GM12872 (cell line): ENCODE measurements at regions not wholly inside any gene's neighbourhood (a gene's known extent, or its start where the extent isn't known, plus 50 kb on each side); places are given as distances from the start of the nearest gene placed in this dataset.

Experiments
- TF ChIP-seq, protein P1 (sequence below): IDR thresholded peaks from 3 replicates; pipeline ENCODE4 v1.5.1; 2011; ENCODE audit warnings: low read depth, mild to moderate bottlenecking, low read length, moderate library complexity; ENCODE audit not compliant: insufficient read depth

DNA sequence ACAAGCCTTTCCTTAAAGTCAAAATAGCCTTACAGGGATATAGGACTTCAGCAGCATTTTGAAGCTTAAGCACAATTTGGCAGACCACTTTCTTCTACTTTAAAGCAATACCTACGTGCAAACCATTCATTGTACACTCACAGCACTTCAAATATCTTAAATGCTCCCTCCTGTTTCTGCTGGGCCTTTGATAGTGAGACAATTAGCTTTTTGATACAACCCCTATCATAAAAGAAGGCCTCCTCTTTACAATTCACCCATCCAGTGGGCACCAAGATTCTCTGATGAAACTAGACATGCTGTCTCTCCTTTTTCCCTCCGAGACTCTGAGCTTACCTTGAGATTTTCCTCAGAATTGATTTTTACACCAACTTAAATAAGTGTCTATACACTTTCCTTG is 157.5 kb upstream of the FAR2 start:
- TF ChIP-seq, protein P1, sequence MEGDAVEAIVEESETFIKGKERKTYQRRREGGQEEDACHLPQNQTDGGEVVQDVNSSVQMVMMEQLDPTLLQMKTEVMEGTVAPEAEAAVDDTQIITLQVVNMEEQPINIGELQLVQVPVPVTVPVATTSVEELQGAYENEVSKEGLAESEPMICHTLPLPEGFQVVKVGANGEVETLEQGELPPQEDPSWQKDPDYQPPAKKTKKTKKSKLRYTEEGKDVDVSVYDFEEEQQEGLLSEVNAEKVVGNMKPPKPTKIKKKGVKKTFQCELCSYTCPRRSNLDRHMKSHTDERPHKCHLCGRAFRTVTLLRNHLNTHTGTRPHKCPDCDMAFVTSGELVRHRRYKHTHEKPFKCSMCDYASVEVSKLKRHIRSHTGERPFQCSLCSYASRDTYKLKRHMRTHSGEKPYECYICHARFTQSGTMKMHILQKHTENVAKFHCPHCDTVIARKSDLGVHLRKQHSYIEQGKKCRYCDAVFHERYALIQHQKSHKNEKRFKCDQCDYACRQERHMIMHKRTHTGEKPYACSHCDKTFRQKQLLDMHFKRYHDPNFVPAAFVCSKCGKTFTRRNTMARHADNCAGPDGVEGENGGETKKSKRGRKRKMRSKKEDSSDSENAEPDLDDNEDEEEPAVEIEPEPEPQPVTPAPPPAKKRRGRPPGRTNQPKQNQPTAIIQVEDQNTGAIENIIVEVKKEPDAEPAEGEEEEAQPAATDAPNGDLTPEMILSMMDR: no peak

DNA sequence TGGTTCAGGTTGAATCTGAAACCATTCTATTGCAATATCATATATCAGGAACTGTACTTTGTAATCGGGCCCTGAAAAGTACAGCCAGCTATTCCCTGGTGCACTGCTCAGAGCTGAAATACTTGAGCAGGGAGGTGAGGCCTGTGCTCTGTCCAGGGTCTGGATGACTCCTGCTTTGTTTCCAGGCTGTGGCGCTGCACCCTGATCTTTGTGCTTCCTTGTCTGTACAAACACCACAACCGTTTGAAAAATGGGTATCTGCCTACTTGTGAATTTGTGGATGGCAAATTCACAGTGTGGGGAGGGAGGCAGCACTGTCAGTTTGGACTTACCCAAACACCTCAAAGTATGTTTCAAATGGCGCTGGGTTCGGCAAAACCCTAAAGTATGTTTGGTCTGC is 155.4 kb upstream of the FAR2 start:
- TF ChIP-seq, protein P1: no peak

DNA sequence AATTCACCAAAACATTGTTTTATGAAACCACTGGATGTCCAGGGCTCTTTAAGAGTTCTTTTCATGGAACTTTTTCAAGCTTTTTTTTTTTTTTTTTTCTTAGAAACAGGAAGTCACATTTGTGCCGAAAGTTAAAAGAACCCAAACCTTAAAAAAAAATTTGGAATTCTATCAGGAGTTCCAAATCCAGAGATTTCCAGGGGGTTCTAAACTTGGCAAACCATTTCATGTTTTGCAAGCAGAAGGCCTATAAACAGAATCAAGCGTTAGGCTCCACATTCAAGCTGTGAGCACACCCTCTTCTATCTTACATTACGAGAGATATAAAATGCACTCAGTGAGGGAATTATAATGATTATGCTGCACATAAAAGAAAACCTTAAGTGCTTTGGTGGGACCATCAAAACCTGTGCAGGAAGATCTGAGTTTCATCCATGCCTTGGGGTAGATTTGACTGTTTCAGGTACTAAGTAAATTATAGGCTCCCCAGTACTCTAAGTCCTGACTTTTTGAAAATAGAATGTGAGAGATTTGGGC is 154.8 kb upstream of the FAR2 start:
- TF ChIP-seq, protein P1: no peak

DNA sequence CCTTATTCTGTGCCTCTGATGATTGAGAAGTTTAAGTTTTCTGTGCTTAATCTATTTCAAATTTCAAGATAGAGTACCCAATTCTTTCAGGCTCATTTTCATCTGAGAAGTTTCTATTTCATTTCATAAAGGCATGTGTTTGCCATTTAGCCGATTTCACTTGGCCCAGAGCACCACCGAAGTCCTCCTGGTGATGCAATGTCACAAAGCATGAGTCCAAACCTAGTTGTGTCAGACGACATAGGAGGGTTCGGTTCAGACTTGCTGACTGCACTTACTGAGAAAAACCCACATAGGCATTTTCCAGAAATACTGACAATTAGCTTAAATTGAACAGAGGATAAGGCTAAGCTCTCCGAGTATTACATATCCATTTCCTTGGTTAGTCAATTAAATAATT is 152.4 kb upstream of the FAR2 start:
- TF ChIP-seq, protein P1: no peak

DNA sequence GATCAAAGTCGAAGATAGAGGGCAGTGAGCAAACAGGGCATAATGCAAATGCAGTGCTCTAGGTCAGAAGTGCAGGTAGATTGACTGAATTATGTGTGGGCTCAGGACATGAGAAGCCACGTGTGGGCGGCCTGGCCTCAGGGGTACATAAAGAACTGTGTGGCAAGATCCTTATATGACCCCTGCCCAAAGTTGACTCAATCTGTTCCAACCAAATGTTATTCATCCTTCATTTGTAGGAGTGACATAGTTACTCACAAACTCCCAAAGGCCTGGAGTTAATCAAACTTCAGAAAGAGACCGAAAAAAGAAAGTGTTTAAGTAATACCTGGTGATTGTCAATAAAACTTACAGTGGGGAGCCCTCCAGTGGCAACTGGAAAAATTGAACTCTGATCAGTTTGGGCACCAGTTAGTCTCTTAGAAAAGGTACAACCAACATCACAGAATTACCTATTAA is 150.4 kb upstream of the FAR2 start:
- TF ChIP-seq, protein P1: peak; percentile 43; the same call in 2 of the 3 replicates

DNA sequence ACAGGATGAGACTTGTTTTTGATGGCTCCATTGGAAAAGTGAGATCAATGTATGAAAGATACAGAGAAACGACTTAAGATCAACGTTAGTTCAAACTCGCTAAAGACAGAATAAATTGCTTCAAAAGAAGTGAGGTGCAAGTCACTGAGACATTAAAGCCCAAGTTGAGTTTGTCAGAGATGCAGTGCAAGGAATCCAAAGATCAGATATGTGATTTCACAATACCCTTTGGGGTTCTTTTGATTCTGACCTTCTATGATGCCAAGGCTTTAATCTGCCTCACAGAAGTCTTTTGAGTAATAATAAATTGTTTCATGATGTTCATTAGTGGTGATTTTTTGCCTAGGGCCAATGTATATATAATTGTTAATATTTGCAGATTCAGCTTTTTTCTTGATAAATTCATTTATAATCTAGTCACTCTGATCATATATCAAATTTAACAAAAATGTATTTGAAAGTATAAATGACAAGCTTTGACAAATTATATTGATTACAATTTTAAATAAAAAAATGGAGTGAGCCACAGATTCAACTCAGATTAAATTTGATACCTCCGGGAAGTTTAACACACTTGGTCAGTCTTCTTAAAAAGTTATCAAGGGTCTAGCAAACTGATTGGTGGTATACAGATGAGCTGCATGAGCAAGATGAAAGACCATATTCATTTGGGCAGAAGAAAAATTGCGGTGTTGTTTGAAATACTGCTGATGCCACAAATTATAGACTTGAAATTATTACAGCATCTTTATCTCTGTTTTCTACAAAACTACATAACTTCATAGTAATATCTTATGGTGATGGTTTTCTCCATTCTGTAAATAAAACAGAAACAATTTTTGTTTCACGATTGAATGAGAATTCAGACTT is 144.8 kb upstream of the FAR2 start:
- TF ChIP-seq, protein P1: no peak

DNA sequence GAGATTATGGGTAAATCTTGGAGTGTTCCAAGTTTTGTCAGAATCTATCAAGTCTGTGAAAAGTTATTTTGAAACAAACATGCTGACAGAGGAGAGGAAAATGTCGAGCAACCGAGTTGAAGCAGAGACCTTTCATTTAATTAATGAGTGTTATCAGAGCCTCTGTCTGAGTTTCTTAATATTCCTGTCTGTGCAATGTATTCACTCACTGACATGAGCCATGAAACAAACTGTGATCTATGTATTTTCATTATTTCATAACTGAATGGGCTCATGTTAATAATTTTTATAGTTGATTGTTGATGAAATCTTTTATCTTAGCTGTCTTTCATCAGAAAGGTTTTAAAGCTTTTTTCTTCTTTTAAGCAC is 144.2 kb upstream of the FAR2 start:
- TF ChIP-seq, protein P1: no peak
